GM23338 (cell line): ENCODE measurements at regions not wholly inside any gene's neighbourhood (a gene's known extent, or its start where the extent isn't known, plus 50 kb on each side); places are given as distances from the start of the nearest gene placed in this dataset.

Source experiments
- ATAC-seq: fragments of 200-7000 bp; cut with Tn5 transposase; 3 replicates; pipeline ENCODE4 v1.9.1; 2020
- DNase-seq: peaks from one replicate; pipeline ENCODE4 v3.0.0-alpha.2; 2015; ENCODE audit warnings: low spot score
- H2AFZ ChIP-seq: fragments of 200-600 bp; sonication (generic); 2 replicates; pipeline ENCODE4 v1.8.0; 2016; ENCODE audit warnings: antibody characterized with exemption, mild to moderate bottlenecking, moderate library complexity
- H3F3A ChIP-seq: fragments of 200-600 bp; sonication (generic); replicated peaks from 2 replicates; pipeline ENCODE4 v1.8.0; 2017; ENCODE audit warnings: antibody characterized with exemption, mixed run types, low read depth
- H3K27ac ChIP-seq: fragments of 200-600 bp; sonication (generic); 2 replicates; pipeline ENCODE4 v1.6.1; 2016; ENCODE audit warnings: low read depth
- H3K27me3 ChIP-seq: fragments of 200-600 bp; sonication (generic); 2 replicates; pipeline ENCODE4 v1.8.0; 2016; ENCODE audit warnings: mild to moderate bottlenecking, mixed run types, moderate library complexity; ENCODE audit not compliant: insufficient read depth
- H3K36me3 ChIP-seq: fragments of 200-600 bp; sonication (generic); 2 replicates; pipeline ENCODE4 v1.8.0; 2016; ENCODE audit warnings: mild to moderate bottlenecking; ENCODE audit not compliant: insufficient read depth
- H3K4me1 ChIP-seq: fragments of 200-600 bp; sonication (generic); 2 replicates; pipeline ENCODE4 v1.8.0; 2016; ENCODE audit warnings: mild to moderate bottlenecking, moderate library complexity; ENCODE audit not compliant: insufficient read depth
- H3K4me2 ChIP-seq: fragments of 200-600 bp; sonication (generic); 2 replicates; pipeline ENCODE4 v1.7.1; 2017; ENCODE audit warnings: mixed run types
- H3K4me3 ChIP-seq: fragments of 200-600 bp; sonication (generic); 2 replicates; pipeline ENCODE4 v1.6.1; 2016; ENCODE audit warnings: mixed run types
- H3K79me2 ChIP-seq: fragments of 200-600 bp; sonication (generic); replicated peaks from 2 replicates; pipeline ENCODE4 v1.8.0; 2017; ENCODE audit warnings: mild to moderate bottlenecking; ENCODE audit not compliant: insufficient read depth
- H3K9me2 ChIP-seq: fragments of 200-600 bp; sonication (generic); 2 replicates; pipeline ENCODE4 v1.8.0; 2017; ENCODE audit not compliant: insufficient read depth
- H4K20me1 ChIP-seq: fragments of 200-600 bp; sonication (generic); replicated peaks from 2 replicates; pipeline ENCODE4 v1.8.0; 2017; ENCODE audit warnings: mild to moderate bottlenecking; ENCODE audit not compliant: insufficient read depth
- H3K27ac Mint-ChIP-seq: 2 replicates; pipeline ENCODE4 v1.8.0; 2020; ENCODE audit warnings: inconsistent platforms, mild to moderate bottlenecking, moderate library complexity, mixed read lengths
- H3K27me3 Mint-ChIP-seq: 3 replicates; pipeline ENCODE4 v1.8.0; 2022; ENCODE audit warnings: low read depth, mild to moderate bottlenecking, moderate library complexity, mixed read lengths, inconsistent platforms; ENCODE audit not compliant: insufficient read depth, poor library complexity
- H3K36me3 Mint-ChIP-seq: 3 replicates; pipeline ENCODE4 v1.8.0; 2021; ENCODE audit warnings: low read depth, mild to moderate bottlenecking, inconsistent platforms, moderate library complexity, mixed read lengths
- H3K4me1 Mint-ChIP-seq: 3 replicates; pipeline ENCODE4 v1.8.0; 2020; ENCODE audit warnings: mild to moderate bottlenecking, inconsistent platforms, mixed read lengths
- H3K4me3 Mint-ChIP-seq: 3 replicates; pipeline ENCODE4 v1.8.0; 2021; ENCODE audit warnings: moderate library complexity, mild to moderate bottlenecking, inconsistent platforms, mixed read lengths
- H3K9me3 Mint-ChIP-seq: 3 replicates; pipeline ENCODE4 v1.8.0; 2020; ENCODE audit warnings: moderate library complexity, mild to moderate bottlenecking, inconsistent platforms, mixed read lengths
- EZH2 ChIP-seq: fragments of 200-600 bp; sonication (generic); IDR thresholded peaks from one replicate; pipeline ENCODE4 v1.8.0; 2017; ENCODE audit warnings: antibody characterized with exemption, mild to moderate bottlenecking, low read depth; ENCODE audit not compliant: unreplicated experiment
- EZH2phosphoT487 ChIP-seq: fragments of 200-600 bp; sonication (generic); IDR thresholded peaks from one replicate; pipeline ENCODE4 v1.8.1; 2018; ENCODE audit warnings: antibody characterized with exemption; ENCODE audit not compliant: unreplicated experiment
- JUNB ChIP-seq: IDR thresholded peaks from one replicate; pipeline ENCODE4 v1.6.1; 2016; ENCODE audit warnings: antibody characterized with exemption; ENCODE audit not compliant: unreplicated experiment
- ZNF114 ChIP-seq: fragments of 250-450 bp; sonication (Bioruptor Pico); IDR thresholded peaks from 2 replicates; pipeline ENCODE4 v1.5.0; 2020; ENCODE audit warnings: mild to moderate bottlenecking, moderate library complexity
- ZNF331 ChIP-seq: fragments of 250-450 bp; sonication (Bioruptor Pico); IDR thresholded peaks from 2 replicates; pipeline ENCODE4 v1.5.0; 2020; ENCODE audit warnings: low read depth, mild to moderate bottlenecking, moderate library complexity
- TF ChIP-seq, protein P1 (sequence below), 2 experiments: fragments of 200-600 bp in 1 of 2; sonication (generic) in 1 of 2; conservative IDR thresholded peaks; 2 replicates each; pipeline versions ENCODE4 v1.5.1 to v1.6.1; 2016 to 2017; ENCODE audit warnings: antibody characterized with exemption in 2 of 2, low read depth in 2 of 2, mild to moderate bottlenecking in 2 of 2, moderate library complexity in 1 of 2
- TF ChIP-seq, protein P2 (sequence below): fragments of 250-450 bp; sonication (Bioruptor Pico); IDR thresholded peaks from 2 replicates; pipeline ENCODE4 v1.5.0; 2020; ENCODE audit warnings: mild to moderate bottlenecking, moderate library complexity
- TF ChIP-seq, protein P3 (sequence below): IDR thresholded peaks from one replicate; pipeline ENCODE4 v1.6.1; 2018; ENCODE audit warnings: antibody characterized with exemption; ENCODE audit not compliant: unreplicated experiment

DNA sequence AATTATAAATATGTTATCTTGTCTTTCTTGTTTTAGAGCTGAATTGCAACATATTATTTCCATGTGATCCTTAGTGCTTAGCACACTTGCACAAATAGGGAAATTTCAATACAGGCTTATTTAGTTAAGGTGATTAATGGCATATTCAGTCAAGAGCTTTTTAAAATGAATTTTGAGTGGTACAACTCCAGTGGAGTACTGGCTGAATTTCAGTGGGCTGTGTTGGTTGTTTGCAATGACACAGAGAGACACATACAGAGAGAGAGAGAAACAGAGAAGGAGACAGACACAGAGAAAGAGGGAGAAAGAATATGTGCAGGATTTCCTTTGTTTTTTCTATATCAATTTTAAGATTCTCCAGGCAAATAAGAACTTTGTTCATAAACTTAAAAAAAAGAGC lies 766.9 kb downstream of the DNAJB9 start:
- H4K20me1 ChIP-seq, result no peaks in the 10 kb centered on the region
- ATAC-seq (no peak), DNase-seq (no peak)
- no peak overlapping the region for H3K4me2 ChIP-seq
- H3K27ac ChIP-seq, result no peak overlapping the region
- H3K79me2 ChIP-seq, result no peaks in the 10 kb centered on the region
- no peaks in the 10 kb centered on the region for H3F3A ChIP-seq
- Mint-ChIP-seq H3K27me3 (no peaks in the 10 kb centered on the region), H3K4me3 (no peak overlapping the region), H3K36me3 (no peaks in the 10 kb centered on the region), H3K27ac (no peak overlapping the region), H3K4me1 (no peaks in the 10 kb centered on the region), H3K9me3 (no peaks in the 10 kb centered on the region)
- no peak overlapping the region for H3K4me3 ChIP-seq
- TF ChIP-seq EZH2phosphoT487, result no peak
- no peak for TF ChIP-seq JUNB
- TF ChIP-seq, protein P1, sequence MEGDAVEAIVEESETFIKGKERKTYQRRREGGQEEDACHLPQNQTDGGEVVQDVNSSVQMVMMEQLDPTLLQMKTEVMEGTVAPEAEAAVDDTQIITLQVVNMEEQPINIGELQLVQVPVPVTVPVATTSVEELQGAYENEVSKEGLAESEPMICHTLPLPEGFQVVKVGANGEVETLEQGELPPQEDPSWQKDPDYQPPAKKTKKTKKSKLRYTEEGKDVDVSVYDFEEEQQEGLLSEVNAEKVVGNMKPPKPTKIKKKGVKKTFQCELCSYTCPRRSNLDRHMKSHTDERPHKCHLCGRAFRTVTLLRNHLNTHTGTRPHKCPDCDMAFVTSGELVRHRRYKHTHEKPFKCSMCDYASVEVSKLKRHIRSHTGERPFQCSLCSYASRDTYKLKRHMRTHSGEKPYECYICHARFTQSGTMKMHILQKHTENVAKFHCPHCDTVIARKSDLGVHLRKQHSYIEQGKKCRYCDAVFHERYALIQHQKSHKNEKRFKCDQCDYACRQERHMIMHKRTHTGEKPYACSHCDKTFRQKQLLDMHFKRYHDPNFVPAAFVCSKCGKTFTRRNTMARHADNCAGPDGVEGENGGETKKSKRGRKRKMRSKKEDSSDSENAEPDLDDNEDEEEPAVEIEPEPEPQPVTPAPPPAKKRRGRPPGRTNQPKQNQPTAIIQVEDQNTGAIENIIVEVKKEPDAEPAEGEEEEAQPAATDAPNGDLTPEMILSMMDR (conservative IDR thresholded peaks at IDR 0.05; ENCODE audit: low read depth in 2 of 2), result no peak
- TF ChIP-seq, protein P2, sequence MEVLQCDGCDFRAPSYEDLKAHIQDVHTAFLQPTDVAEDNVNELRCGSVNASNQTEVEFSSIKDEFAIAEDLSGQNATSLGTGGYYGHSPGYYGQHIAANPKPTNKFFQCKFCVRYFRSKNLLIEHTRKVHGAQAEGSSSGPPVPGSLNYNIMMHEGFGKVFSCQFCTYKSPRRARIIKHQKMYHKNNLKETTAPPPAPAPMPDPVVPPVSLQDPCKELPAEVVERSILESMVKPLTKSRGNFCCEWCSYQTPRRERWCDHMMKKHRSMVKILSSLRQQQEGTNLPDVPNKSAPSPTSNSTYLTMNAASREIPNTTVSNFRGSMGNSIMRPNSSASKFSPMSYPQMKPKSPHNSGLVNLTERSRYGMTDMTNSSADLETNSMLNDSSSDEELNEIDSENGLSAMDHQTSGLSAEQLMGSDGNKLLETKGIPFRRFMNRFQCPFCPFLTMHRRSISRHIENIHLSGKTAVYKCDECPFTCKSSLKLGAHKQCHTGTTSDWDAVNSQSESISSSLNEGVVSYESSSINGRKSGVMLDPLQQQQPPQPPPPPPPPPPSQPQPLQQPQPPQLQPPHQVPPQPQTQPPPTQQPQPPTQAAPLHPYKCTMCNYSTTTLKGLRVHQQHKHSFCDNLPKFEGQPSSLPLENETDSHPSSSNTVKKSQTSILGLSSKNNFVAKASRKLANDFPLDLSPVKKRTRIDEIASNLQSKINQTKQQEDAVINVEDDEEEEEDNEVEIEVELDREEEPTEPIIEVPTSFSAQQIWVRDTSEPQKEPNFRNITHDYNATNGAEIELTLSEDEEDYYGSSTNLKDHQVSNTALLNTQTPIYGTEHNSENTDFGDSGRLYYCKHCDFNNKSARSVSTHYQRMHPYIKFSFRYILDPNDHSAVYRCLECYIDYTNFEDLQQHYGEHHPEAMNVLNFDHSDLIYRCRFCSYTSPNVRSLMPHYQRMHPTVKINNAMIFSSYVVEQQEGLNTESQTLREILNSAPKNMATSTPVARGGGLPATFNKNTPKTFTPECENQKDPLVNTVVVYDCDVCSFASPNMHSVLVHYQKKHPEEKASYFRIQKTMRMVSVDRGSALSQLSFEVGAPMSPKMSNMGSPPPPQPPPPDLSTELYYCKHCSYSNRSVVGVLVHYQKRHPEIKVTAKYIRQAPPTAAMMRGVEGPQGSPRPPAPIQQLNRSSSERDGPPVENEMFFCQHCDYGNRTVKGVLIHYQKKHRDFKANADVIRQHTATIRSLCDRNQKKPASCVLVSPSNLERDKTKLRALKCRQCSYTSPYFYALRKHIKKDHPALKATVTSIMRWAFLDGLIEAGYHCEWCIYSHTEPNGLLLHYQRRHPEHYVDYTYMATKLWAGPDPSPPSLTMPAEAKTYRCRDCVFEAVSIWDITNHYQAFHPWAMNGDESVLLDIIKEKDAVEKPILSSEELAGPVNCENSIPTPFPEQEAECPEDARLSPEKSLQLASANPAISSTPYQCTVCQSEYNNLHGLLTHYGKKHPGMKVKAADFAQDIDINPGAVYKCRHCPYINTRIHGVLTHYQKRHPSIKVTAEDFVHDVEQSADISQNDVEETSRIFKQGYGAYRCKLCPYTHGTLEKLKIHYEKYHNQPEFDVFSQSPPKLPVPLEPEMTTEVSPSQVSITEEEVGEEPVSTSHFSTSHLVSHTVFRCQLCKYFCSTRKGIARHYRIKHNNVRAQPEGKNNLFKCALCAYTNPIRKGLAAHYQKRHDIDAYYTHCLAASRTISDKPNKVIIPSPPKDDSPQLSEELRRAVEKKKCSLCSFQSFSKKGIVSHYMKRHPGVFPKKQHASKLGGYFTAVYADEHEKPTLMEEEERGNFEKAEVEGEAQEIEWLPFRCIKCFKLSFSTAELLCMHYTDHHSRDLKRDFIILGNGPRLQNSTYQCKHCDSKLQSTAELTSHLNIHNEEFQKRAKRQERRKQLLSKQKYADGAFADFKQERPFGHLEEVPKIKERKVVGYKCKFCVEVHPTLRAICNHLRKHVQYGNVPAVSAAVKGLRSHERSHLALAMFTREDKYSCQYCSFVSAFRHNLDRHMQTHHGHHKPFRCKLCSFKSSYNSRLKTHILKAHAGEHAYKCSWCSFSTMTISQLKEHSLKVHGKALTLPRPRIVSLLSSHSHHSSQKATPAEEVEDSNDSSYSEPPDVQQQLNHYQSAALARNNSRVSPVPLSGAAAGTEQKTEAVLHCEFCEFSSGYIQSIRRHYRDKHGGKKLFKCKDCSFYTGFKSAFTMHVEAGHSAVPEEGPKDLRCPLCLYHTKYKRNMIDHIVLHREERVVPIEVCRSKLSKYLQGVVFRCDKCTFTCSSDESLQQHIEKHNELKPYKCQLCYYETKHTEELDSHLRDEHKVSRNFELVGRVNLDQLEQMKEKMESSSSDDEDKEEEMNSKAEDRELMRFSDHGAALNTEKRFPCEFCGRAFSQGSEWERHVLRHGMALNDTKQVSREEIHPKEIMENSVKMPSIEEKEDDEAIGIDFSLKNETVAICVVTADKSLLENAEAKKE (CRISPR knock-in tag), result no peak
- no peak for TF ChIP-seq EZH2
- TF ChIP-seq, protein P3, sequence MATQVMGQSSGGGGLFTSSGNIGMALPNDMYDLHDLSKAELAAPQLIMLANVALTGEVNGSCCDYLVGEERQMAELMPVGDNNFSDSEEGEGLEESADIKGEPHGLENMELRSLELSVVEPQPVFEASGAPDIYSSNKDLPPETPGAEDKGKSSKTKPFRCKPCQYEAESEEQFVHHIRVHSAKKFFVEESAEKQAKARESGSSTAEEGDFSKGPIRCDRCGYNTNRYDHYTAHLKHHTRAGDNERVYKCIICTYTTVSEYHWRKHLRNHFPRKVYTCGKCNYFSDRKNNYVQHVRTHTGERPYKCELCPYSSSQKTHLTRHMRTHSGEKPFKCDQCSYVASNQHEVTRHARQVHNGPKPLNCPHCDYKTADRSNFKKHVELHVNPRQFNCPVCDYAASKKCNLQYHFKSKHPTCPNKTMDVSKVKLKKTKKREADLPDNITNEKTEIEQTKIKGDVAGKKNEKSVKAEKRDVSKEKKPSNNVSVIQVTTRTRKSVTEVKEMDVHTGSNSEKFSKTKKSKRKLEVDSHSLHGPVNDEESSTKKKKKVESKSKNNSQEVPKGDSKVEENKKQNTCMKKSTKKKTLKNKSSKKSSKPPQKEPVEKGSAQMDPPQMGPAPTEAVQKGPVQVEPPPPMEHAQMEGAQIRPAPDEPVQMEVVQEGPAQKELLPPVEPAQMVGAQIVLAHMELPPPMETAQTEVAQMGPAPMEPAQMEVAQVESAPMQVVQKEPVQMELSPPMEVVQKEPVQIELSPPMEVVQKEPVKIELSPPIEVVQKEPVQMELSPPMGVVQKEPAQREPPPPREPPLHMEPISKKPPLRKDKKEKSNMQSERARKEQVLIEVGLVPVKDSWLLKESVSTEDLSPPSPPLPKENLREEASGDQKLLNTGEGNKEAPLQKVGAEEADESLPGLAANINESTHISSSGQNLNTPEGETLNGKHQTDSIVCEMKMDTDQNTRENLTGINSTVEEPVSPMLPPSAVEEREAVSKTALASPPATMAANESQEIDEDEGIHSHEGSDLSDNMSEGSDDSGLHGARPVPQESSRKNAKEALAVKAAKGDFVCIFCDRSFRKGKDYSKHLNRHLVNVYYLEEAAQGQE, result no peak
- TF ChIP-seq ZNF114 (CRISPR knock-in tag), result no peak
- TF ChIP-seq ZNF331, result no peak
- no peaks in the 10 kb centered on the region for H3K4me1 ChIP-seq
- no peaks in the 10 kb centered on the region for H3K27me3 ChIP-seq
- H3K36me3 ChIP-seq, result no peaks in the 10 kb centered on the region
- H3K9me2 ChIP-seq, result peaks cover 6% of the 10 kb centered on the region; the same call in 1 of the 2 replicates
- no peak overlapping the region for H2AFZ ChIP-seq
